GM21576 (cell line): ENCODE measurements at regions not wholly inside any gene's neighbourhood (a gene's known extent, or its start where the extent isn't known, plus 50 kb on each side); places are given as distances from the start of the nearest gene placed in this dataset.

Experiments
- ATAC-seq: cut with Tn5 transposase; IDR thresholded peaks from one replicate; pipeline ENCODE4 v1.9.1; 2021; ENCODE audit warnings: mild to moderate bottlenecking, moderate library complexity; ENCODE audit not compliant: unreplicated experiment

DNA sequence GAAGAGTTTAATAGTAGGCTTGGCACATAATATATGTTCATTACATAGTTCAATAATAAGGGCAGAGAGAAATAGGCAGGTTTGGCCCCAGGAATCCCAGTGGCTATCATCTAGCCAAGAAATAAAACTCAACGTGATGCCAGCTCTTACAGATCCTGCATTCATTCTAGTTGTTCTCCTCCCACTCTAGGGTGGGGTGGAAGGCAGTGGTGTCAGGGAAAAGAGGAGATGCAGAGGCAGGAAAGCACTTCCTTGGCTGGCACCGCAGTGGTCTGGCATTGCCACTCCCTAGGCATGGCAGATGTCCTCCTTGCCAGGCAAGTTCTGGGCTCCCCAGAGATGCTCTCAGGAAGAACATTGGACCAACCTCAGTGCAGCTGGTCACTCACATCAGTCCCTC is 383.6 kb downstream of the GRIN2B start:
- ATAC-seq = no peak

- ATAC-seq = no peak
Observed at GRCh38 chr12:13597166-13597565, 384.2 kb downstream of the GRIN2B start.

- no peak for ATAC-seq
Observed at GRCh38 chr12:13596714-13597113, 384.7 kb downstream of the GRIN2B start.

DNA sequence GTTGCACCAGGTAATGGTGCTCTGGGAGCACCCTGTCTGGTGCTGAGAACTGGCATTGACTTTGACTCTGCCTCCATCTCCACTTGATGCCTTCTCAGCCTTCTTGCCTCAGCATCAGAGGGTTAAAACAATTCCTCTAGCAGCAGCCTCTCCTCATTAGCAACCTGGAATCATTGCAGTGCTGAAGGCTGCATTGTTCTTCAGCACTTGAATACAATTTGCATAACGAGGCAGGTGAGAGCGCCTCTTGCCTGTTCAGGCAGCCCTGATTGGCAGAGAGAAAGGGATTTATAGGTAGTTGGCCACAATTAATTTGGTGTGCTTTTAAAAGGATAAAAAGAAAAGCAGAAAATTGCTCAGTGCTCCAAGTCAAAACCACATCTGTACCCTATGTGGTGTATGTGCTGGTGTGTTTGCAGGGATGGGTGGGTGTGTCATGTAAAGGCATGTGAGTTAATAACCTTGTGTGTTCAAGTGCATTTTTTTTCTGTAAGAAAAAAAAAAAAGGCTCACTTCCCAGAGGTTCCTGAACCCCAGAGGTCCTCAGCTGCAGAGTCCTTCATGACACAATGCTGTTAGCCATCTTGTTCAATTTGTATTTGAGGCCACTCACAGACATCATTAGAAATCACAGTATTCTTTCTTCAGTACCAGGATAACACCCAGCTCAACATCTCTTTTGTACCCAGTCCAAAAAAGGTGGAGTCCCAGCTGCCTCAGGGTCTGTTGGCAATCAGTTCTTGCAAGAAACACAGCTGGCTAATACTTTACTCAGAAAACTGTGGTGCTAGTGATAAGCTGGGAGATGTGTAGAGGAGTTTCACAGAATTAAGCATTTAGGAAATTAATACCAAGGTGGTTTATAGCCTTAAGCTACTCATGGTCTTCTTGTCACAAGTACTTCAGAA is 385.6 kb downstream of the GRIN2B start:
- ATAC-seq = no peak

DNA sequence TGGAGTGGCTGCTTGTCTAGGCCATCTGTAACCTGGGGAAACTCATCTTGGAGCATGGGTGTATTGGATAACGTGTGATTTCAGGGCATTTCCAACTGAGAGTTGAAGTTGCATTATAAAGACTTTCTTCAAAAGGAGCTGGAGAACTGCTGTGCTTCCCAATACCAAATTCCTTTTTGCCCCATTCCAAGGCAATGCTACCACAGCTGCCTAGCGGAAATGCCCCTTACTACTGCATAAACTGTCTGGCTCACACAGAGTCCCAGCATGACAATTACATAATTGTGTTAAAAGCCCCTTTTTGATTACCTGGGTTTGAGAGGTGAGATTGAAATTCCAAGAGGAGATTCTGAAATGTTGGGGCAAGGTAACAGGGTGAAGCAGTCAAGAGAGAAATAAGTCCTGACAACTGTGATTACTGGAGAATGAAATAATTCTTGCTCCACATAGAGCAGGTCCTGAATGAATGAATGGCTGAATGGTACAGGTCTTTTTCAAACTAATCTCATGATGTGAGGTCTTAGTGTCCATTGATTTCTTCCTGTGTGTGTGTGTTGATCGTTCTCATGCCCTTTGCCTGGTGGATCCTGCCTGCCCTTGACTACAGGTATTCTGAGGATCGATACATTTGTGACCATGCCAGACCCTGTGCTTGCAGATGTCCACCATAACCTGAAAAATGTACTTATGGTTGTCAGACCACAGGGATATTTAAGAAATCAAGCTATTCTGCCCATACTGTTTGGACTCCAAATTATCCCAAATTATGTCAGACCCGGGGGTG is 386.5 kb downstream of the GRIN2B start:
- no peak for ATAC-seq

- no peak for ATAC-seq
Observed at GRCh38 chr12:13592063-13592942, 389.1 kb downstream of the GRIN2B start.

DNA sequence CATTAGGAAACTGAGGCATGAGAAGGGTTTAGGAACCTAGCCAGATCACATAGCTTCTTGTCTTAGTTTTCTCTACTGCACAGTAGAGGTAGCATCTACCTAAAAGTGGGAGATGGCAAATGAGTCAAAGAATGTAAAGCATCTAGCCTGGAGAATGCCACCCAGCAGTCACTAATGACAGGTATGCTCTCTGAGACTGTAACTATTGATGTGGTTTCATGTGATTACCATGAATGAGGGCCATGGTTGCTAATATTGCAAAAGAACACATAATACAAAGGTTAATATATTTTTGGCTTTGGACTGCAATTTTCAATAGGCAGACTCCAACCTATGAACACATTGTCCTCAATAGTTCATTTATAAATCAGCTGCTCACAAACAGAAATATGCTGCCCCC is 389.9 kb downstream of the GRIN2B start:
- no peak for ATAC-seq

- no peak for ATAC-seq
Observed at GRCh38 chr12:13591059-13591458, 390.3 kb downstream of the GRIN2B start.

GRCh38 chr12:13588574-13588973 is 392.0 kb downstream of the EMP1 start:
- ATAC-seq = no peak

DNA sequence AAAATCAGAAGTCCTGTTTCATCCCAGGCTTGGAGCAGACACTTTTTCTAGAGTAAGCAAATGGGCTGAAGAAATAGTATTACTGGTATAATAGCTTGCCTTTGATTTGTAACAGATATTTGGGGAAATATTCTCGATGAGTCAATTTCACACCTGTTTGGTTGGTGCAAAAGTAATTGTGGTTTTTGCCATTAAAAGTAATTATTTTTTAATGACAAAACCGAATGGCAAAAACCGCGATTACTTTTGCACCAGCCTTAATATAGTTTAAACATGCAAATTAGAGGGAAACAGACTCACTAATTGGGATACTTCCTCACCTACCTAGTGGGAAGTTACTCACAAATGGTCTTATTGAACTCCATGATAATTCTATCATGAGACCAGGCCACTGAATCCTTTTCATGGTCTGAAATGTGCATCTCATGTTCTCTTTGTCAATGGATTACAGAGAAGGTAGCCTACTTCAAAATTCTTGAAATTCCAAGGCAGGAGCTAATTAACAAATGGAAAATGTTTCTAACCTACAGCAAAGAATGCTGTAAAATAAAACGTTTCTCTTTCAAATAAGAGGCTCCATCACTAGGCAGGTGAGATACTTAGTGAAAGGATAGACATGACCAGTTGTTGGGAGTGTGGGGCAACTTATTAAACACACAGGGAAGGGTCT is 391.3 kb downstream of the EMP1 start:
- ATAC-seq = no peak

- no peak for ATAC-seq
Observed at GRCh38 chr12:13586361-13586760, 389.8 kb downstream of the EMP1 start.

GRCh38 chr12:13584541-13584940 is 388.0 kb downstream of the EMP1 start:
- no peak for ATAC-seq

GRCh38 chr12:13583630-13584029 is 387.1 kb downstream of the EMP1 start:
- no peak for ATAC-seq

- no peak for ATAC-seq
Observed at GRCh38 chr12:13582421-13582820, 385.9 kb downstream of the EMP1 start.

DNA sequence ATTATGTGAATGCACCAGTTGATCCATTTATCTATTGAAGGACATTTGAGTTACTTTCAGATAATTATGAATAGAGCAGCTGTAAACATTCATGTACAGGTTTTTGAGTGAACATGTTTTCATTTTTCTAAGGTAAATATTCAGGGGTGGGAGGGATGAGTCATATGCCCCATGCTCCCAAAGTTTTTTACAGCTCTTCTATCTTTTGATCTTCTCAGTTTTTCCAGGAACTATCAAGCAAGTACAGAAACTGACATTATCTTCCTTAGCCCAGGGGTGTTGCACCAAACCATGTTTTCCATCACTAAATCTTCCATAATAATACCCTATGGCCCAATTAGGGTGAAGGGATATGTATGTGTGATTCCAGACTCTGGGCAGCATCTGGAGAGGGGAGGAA is 384.5 kb downstream of the EMP1 start:
- ATAC-seq = no peak

GRCh38 chr12:13580206-13580605 is 383.7 kb downstream of the EMP1 start:
- no peak for ATAC-seq

- no peak for ATAC-seq
Observed at GRCh38 chr12:13576935-13577500, 380.5 kb downstream of the EMP1 start.

DNA sequence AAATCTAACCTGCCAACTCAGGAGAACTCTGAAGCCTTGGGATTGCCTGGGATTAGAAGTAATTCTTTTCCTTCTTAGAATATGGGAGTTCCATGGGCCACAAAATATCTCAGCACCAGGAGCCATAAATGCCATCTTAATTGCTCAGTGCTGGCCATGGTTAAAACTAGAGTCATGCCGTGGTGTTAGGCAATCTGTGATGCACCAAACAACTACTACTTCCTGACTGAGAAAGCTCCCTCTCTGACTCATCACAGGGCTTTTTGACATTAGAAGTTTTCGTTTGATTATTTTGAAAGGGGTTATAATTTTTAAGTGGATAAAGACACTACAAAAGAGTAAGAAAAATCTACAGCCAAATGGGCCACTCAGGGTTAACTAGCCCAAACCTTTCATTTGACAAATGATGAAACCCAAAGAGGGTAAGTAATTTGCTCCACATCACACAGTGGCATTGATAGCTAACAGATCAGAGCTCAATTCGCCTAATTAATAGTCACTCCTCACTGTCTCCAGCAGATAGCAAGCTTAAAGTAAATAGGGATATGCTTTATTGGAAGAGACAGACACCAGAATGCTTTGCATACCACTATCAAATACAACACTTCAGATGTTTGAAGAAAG is 377.3 kb downstream of the EMP1 start:
- no peak for ATAC-seq

GRCh38 chr12:13571035-13571434 is 374.5 kb downstream of the EMP1 start:
- ATAC-seq = no peak
